ENCODE measurements at regions not wholly inside any gene's neighbourhood (a gene's known extent, or its start where the extent isn't known, plus 50 kb on each side); places are given as distances from the start of the nearest gene placed in this dataset.

- no peak for DNase-seq (ENCODE audit: extremely low read depth, insufficient read length)
- no peak overlapping the region for H3K4me3 ChIP-seq (replicated peaks; ENCODE audit: low read depth, low read length)
- no peaks in the 10 kb centered on the region for H3K27me3 ChIP-seq (replicated peaks; ENCODE audit: control insufficient read depth, insufficient read depth, low read length)
- H3K36me3 ChIP-seq (ENCODE audit: control insufficient read depth, insufficient read depth, low read length): no peaks in the 10 kb centered on the region
- no peak for TF ChIP-seq CTCF (IDR thresholded peaks at IDR 0.05; ENCODE audit: insufficient read depth, low read length, poor library complexity, severe bottlenecking)
Measured at GRCh38 chr13:107568181-107568580, 647.2 kb downstream of the LIG4 start.

- H3K4me3 ChIP-seq (replicated peaks; ENCODE audit: low read depth, low read length): no peak overlapping the region
- no peaks in the 10 kb centered on the region for H3K36me3 ChIP-seq (ENCODE audit: control insufficient read depth, insufficient read depth, low read length)
- TF ChIP-seq CTCF (IDR thresholded peaks at IDR 0.05; ENCODE audit: insufficient read depth, low read length, poor library complexity, severe bottlenecking): no peak
- DNase-seq (ENCODE audit: extremely low read depth, insufficient read length): no peak
- H3K27me3 ChIP-seq (replicated peaks; ENCODE audit: control insufficient read depth, insufficient read depth, low read length): no peaks in the 10 kb centered on the region
Measured at GRCh38 chr13:107563099-107563925, 652.0 kb downstream of the LIG4 start.

GRCh38 chr13:107562203-107562602 lies 653.1 kb downstream of the LIG4 start:
- TF ChIP-seq CTCF (IDR thresholded peaks at IDR 0.05; ENCODE audit: insufficient read depth, low read length, poor library complexity, severe bottlenecking): no peak
- no peaks in the 10 kb centered on the region for H3K27me3 ChIP-seq (replicated peaks; ENCODE audit: control insufficient read depth, insufficient read depth, low read length)
- no peak for DNase-seq (ENCODE audit: extremely low read depth, insufficient read length)
- H3K36me3 ChIP-seq (ENCODE audit: control insufficient read depth, insufficient read depth, low read length): no peaks in the 10 kb centered on the region
- H3K4me3 ChIP-seq (replicated peaks; ENCODE audit: low read depth, low read length): no peak overlapping the region

- TF ChIP-seq CTCF (IDR thresholded peaks at IDR 0.05; ENCODE audit: insufficient read depth, low read length, poor library complexity, severe bottlenecking): no peak
- no peak for DNase-seq (ENCODE audit: extremely low read depth, insufficient read length)
- Histone ChIP-seq H3K4me3 (replicated peaks; ENCODE audit: low read depth, low read length) (no peak overlapping the region), H3K27me3 (replicated peaks; ENCODE audit: control insufficient read depth, insufficient read depth, low read length) (no peaks in the 10 kb centered on the region), H3K36me3 (ENCODE audit: control insufficient read depth, insufficient read depth, low read length) (no peaks in the 10 kb centered on the region)
Measured at GRCh38 chr13:107554460-107554859, 660.9 kb downstream of the LIG4 start.

- no peaks in the 10 kb centered on the region for H3K36me3 ChIP-seq (ENCODE audit: control insufficient read depth, insufficient read depth, low read length)
- H3K27me3 ChIP-seq (replicated peaks; ENCODE audit: control insufficient read depth, insufficient read depth, low read length): no peaks in the 10 kb centered on the region
- no peak overlapping the region for H3K4me3 ChIP-seq (replicated peaks; ENCODE audit: low read depth, low read length)
- TF ChIP-seq CTCF (IDR thresholded peaks at IDR 0.05; ENCODE audit: insufficient read depth, low read length, poor library complexity, severe bottlenecking): no peak
- DNase-seq (ENCODE audit: extremely low read depth, insufficient read length): no peak
Measured at GRCh38 chr13:107553838-107554237, 661.5 kb downstream of the LIG4 start.
